SK-N-SH (cell line): ENCODE measurements at regions not wholly inside any gene's neighbourhood (a gene's known extent, or its start where the extent isn't known, plus 50 kb on each side); places are given as distances from the start of the nearest gene placed in this dataset.

Experiments
- CTCF ChIA-PET: fragments of 300-600, 350-600 bp; formaldehyde crosslinking; extraction: SDS; loops from one replicate; lab custom pipeline; 2021; lab: Yijun Ruan, JAX
- POLR2A ChIA-PET: fragments of 350-600 bp; sonication (Branson Sonifier 250); formaldehyde crosslinking; extraction: SDS; loops from one replicate; lab custom pipeline; 2020; ENCODE audit warnings: antibody characterized with exemption, inconsistent platforms; lab: Yijun Ruan, JAX
- DNase-seq: peaks from one replicate; pipeline ENCODE4 v3.0.0; 2012
- H2AFZ ChIP-seq: fragments of 200-600 bp; sonication (generic); 2 replicates; pipeline ENCODE4 v1.8.1; 2016; ENCODE audit warnings: antibody characterized with exemption, mild to moderate bottlenecking, low read depth
- H3F3A ChIP-seq: fragments of 200-600 bp; sonication (generic); replicated peaks from 2 replicates; pipeline ENCODE3; 2016; ENCODE audit warnings: antibody characterized with exemption, mild to moderate bottlenecking; ENCODE audit not compliant: insufficient read depth
- H3K27ac ChIP-seq, 2 experiments: fragments of 200-500 bp in 1 of 2; fragments of 200-600 bp in 1 of 2; sonication (Bioruptor generic) in 1 of 2; sonication (generic), shearing (Covaris generic) in 1 of 2; 2 replicates each; pipeline versions ENCODE4 v1.5.1 to v1.6.1; 2014 to 2016; ENCODE audit warnings: low read depth in 2 of 2, inconsistent platforms in 1 of 2, low read length in 1 of 2, mild to moderate bottlenecking in 1 of 2, mixed read lengths in 1 of 2
- H3K27me3 ChIP-seq: fragments of 200-600 bp; sonication (generic), shearing (Covaris generic); 2 replicates; pipeline ENCODE4 v1.6.1; 2016; ENCODE audit warnings: mixed run types; ENCODE audit not compliant: insufficient read depth
- H3K36me3 ChIP-seq, 2 experiments: fragments of 200-500 bp in 1 of 2; fragments of 200-600 bp in 1 of 2; sonication (Bioruptor generic) in 1 of 2; sonication (generic) in 1 of 2; replicated peaks in 1 of 2; 2 replicates each; pipeline versions ENCODE3 to v1.5.1; 2014 to 2016; ENCODE audit warnings: low read length in 1 of 2, mild to moderate bottlenecking in 1 of 2; ENCODE audit not compliant: insufficient read depth in 2 of 2, control insufficient read depth in 1 of 2
- H3K4me1 ChIP-seq, 2 experiments: fragments of 200-500 bp in 1 of 2; fragments of 200-600 bp in 1 of 2; sonication (Bioruptor generic) in 1 of 2; sonication (generic), shearing (Covaris generic) in 1 of 2; 2 replicates each; pipeline versions ENCODE4 v1.5.1 to v1.6.1; 2014 to 2016; ENCODE audit warnings: low read depth in 1 of 2, low read length in 1 of 2, mixed run types in 1 of 2; ENCODE audit not compliant: insufficient read depth in 2 of 2, control insufficient read depth in 1 of 2
- H3K4me2 ChIP-seq: fragments of 200-600 bp; sonication (generic), shearing (Covaris generic); 2 replicates; pipeline ENCODE4 v1.6.1; 2017; ENCODE audit warnings: mixed run types
- H3K4me3 ChIP-seq, 2 experiments: fragments of 200-500 bp in 1 of 2; fragments of 200-600 bp in 1 of 2; sonication (Bioruptor generic) in 1 of 2; sonication (generic), shearing (Covaris generic) in 1 of 2; 2 replicates each; pipeline versions ENCODE4 v1.5.1 to v1.8.1; 2014 to 2016; ENCODE audit warnings: low read depth in 2 of 2, inconsistent platforms in 1 of 2, low read length in 1 of 2, mild to moderate bottlenecking in 1 of 2, mixed read lengths in 1 of 2, moderate library complexity in 1 of 2
- H3K79me2 ChIP-seq: fragments of 200-600 bp; sonication (generic); 2 replicates; pipeline ENCODE4 v1.8.1; 2017; ENCODE audit warnings: mild to moderate bottlenecking; ENCODE audit not compliant: insufficient read depth
- H3K9ac ChIP-seq: fragments of 200-600 bp; sonication (generic); 2 replicates; pipeline ENCODE4 v1.6.1; 2017; ENCODE audit warnings: mixed run types
- H3K9me2 ChIP-seq: fragments of 200-600 bp; sonication (generic); 2 replicates; pipeline ENCODE4 v1.6.1; 2017; ENCODE audit warnings: mixed run types
- H3K9me3 ChIP-seq: fragments of 200-600 bp; sonication (generic); 2 replicates; pipeline ENCODE4 v1.6.1; 2017; ENCODE audit warnings: mixed run types, mild to moderate bottlenecking, moderate library complexity
- H4K20me1 ChIP-seq: fragments of 200-600 bp; sonication (generic); 2 replicates; pipeline ENCODE4 v1.6.1; 2017; ENCODE audit warnings: mild to moderate bottlenecking, mixed run types; ENCODE audit not compliant: insufficient read depth
- CHD2 ChIP-seq: fragments of 150-350 bp; IDR thresholded peaks from 2 replicates; pipeline ENCODE4 v1.6.1; 2018; ENCODE audit warnings: low read length; ENCODE audit not compliant: partially characterized antibody
- CTCF ChIP-seq: fragments of 200-600 bp; sonication (generic); IDR thresholded peaks from 2 replicates; pipeline ENCODE4 v1.6.1; 2017; ENCODE audit warnings: antibody characterized with exemption, mild to moderate bottlenecking, moderate library complexity
- EZH2phosphoT487 ChIP-seq: fragments of 200-600 bp; sonication (generic); IDR thresholded peaks from 2 replicates; pipeline ENCODE4 v1.6.1; 2017; ENCODE audit warnings: low read depth, mixed run types, mild to moderate bottlenecking, antibody characterized with exemption, moderate library complexity, borderline replicate concordance
- FOXJ3 ChIP-seq: sonication (generic); formaldehyde crosslinking; IDR thresholded peaks from 2 replicates; pipeline ENCODE4 v1.5.1; 2020; ENCODE audit warnings: mild to moderate bottlenecking, missing genetic modification reagents
- FOXM1 ChIP-seq: IDR thresholded peaks from 2 replicates; pipeline ENCODE4 v1.4.0; 2012; ENCODE audit warnings: low read depth, mild to moderate bottlenecking
- GABPA ChIP-seq: IDR thresholded peaks from 2 replicates; pipeline ENCODE4 v1.4.0; 2012; ENCODE audit warnings: low read depth, mild to moderate bottlenecking
- JUND ChIP-seq: IDR thresholded peaks from 2 replicates; pipeline ENCODE4 v1.4.0; 2012
- MEF2A ChIP-seq: IDR thresholded peaks from 2 replicates; pipeline ENCODE4 v1.4.0; 2012; ENCODE audit warnings: low read depth, borderline replicate concordance
- RAD21 ChIP-seq: IDR thresholded peaks from 2 replicates; pipeline ENCODE4 v1.6.1; 2012; ENCODE audit warnings: mild to moderate bottlenecking, low read length
- RCOR1 ChIP-seq: fragments of 150-350 bp; IDR thresholded peaks from 2 replicates; pipeline ENCODE4 v1.6.1; 2017; ENCODE audit warnings: antibody characterized with exemption, low read length
- RFX5 ChIP-seq: IDR thresholded peaks from 2 replicates; pipeline ENCODE4 v1.6.1; 2012; ENCODE audit warnings: mild to moderate bottlenecking, improper control_type of control experiment, low read length
- SIN3A ChIP-seq: IDR thresholded peaks from 2 replicates; pipeline ENCODE4 v1.6.1; 2012; ENCODE audit warnings: low read depth, mild to moderate bottlenecking, low read length, moderate library complexity, borderline replicate concordance
- SMC3 ChIP-seq: IDR thresholded peaks from 2 replicates; pipeline ENCODE4 v1.6.1; 2012; ENCODE audit warnings: low read depth, low read length, improper control_type of control experiment
- TCF12 ChIP-seq: IDR thresholded peaks from 2 replicates; pipeline ENCODE4 v1.4.0; 2012
- TEAD4 ChIP-seq: IDR thresholded peaks from 2 replicates; pipeline ENCODE4 v1.4.0; 2012; ENCODE audit warnings: mild to moderate bottlenecking, borderline replicate concordance; ENCODE audit not compliant: insufficient read depth
- ZBTB33 ChIP-seq: IDR thresholded peaks from 2 replicates; pipeline ENCODE4 v1.4.0; 2012; ENCODE audit warnings: low read depth, borderline replicate concordance
- WGBS: methylation state at CpG from one replicate; pipeline ENCODE4 v1.1.6; 2017; ENCODE audit warnings: low lambda C conversion rate; 5-methylcytosine and 5-hydroxymethylcytosine counted together
- TF ChIP-seq, protein P1 (sequence below): fragments of 150-350 bp; IDR thresholded peaks from 2 replicates; pipeline ENCODE4 v1.6.1; 2016; ENCODE audit warnings: mild to moderate bottlenecking, low read depth, low read length

GRCh38 chr3:180755556-180755955 is 76.3 kb upstream of the CCDC39 start:
- H3K9me3 ChIP-seq, result no peaks in the 10 kb centered on the region
- ChIA-PET POLR2A (no interaction called here), CTCF (no interaction called here)
- no peak overlapping the region for H3K4me2 ChIP-seq
- WGBS, result 40% methylated on average over 2 of the region's 2 CpGs
- TF ChIP-seq, protein P1, sequence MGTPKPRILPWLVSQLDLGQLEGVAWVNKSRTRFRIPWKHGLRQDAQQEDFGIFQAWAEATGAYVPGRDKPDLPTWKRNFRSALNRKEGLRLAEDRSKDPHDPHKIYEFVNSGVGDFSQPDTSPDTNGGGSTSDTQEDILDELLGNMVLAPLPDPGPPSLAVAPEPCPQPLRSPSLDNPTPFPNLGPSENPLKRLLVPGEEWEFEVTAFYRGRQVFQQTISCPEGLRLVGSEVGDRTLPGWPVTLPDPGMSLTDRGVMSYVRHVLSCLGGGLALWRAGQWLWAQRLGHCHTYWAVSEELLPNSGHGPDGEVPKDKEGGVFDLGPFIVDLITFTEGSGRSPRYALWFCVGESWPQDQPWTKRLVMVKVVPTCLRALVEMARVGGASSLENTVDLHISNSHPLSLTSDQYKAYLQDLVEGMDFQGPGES, result no peak
- TF ChIP-seq GABPA (no peak), EZH2phosphoT487 (no peak), TCF12 (no peak), CHD2 (no peak), CTCF (no peak), JUND (no peak)
- no peak overlapping the region for H3K9ac ChIP-seq
- no peaks in the 10 kb centered on the region for H3K27me3 ChIP-seq
- DNase-seq, result no peak
- H3F3A ChIP-seq, result no peaks in the 10 kb centered on the region
- H3K9me2 ChIP-seq, result no peaks in the 10 kb centered on the region
- H3K36me3 ChIP-seq, result no peaks in the 10 kb centered on the region
- no peak overlapping the region for H2AFZ ChIP-seq
- H3K4me1 ChIP-seq, result no peaks in the 10 kb centered on the region
- H3K4me3 ChIP-seq, result no peak overlapping the region
- no peak overlapping the region for H3K27ac ChIP-seq
- no peaks in the 10 kb centered on the region for H4K20me1 ChIP-seq
- H3K79me2 ChIP-seq, result no peaks in the 10 kb centered on the region

- H3F3A ChIP-seq, result no peaks in the 10 kb centered on the region
- H3K27ac ChIP-seq, result no peak overlapping the region
- no peak for DNase-seq
- no peaks in the 10 kb centered on the region for H3K4me1 ChIP-seq
- no peak overlapping the region; the same call in 1 of the 2 replicates for H3K4me2 ChIP-seq
- no peaks in the 10 kb centered on the region for H3K79me2 ChIP-seq
- no peaks in the 10 kb centered on the region for H3K36me3 ChIP-seq
- H2AFZ ChIP-seq, result no peak overlapping the region
- no peak overlapping the region for H3K9ac ChIP-seq
- H3K9me2 ChIP-seq, result no peaks in the 10 kb centered on the region
- no peaks in the 10 kb centered on the region for H3K27me3 ChIP-seq
- no peaks in the 10 kb centered on the region for H4K20me1 ChIP-seq
- WGBS, result 10% methylated on average over 4 of the region's 4 CpGs
- H3K9me3 ChIP-seq, result no peaks in the 10 kb centered on the region
- ChIA-PET POLR2A (interaction anchor here (0.6 kb wide), 1 partner anchor 105 kb away, joined by 5 read pairs; no protein-coding TSS in a partner anchor), CTCF (no interaction called here)
- TF ChIP-seq RFX5 (no peak), ZBTB33 (no peak), SIN3A (no peak), MEF2A (no peak), FOXM1 (no peak), TEAD4 (no peak), CTCF (no peak), SMC3 (no peak), RCOR1 (no peak), RAD21 (no peak), FOXJ3 (CRISPR knock-in tag) (no peak), CHD2 (no peak)
- H3K4me3 ChIP-seq, result no peak overlapping the region
Measured at GRCh38 chr3:180762866-180763265, 83.6 kb upstream of the CCDC39 start.
